Activated CD4-positive, alpha-beta T cell treated with anti-CD3 and anti-CD28 coated beads for 48 hours (primary cell): ENCODE measurements at regions not wholly inside any gene's neighbourhood (a gene's known extent, or its start where the extent isn't known, plus 50 kb on each side); places are given as distances from the start of the nearest gene placed in this dataset.
"Not testable (repeated sequence)": the region's sequence is repeated elsewhere in the genome, so short reads cannot be mapped to it uniquely, and the experiment has no call there.

Experiments
- DNase-seq: peaks from one replicate; pipeline ENCODE4 v3.0.0-alpha.2; 2020

- no peak for DNase-seq
These were observed 314.2 kb downstream of the PID1 start for GRCh38 chr2:228956701-228957474.

GRCh38 chr2:228949831-228950230, 321.3 kb downstream of the PID1 start:
- no peak for DNase-seq

- no peak for DNase-seq
These were observed 325.4 kb downstream of the PID1 start for GRCh38 chr2:228945710-228946109.

- no peak for DNase-seq
These were observed 328.2 kb downstream of the PID1 start for GRCh38 chr2:228942856-228943255.

GRCh38 chr2:228938629-228939028, 332.5 kb downstream of the PID1 start:
- no peak for DNase-seq

GRCh38 chr2:228927028-228928010, 343.8 kb downstream of the PID1 start:
- DNase-seq = no peak

GRCh38 chr2:228919808-228920207, 351.3 kb downstream of the PID1 start:
- DNase-seq = no peak

- DNase-seq = no peak
These were observed 353.9 kb downstream of the PID1 start for GRCh38 chr2:228917220-228917619.

GRCh38 chr2:228916416-228917090, 354.5 kb downstream of the PID1 start:
- DNase-seq = no peak

GRCh38 chr2:228913176-228913575, 357.9 kb downstream of the PID1 start:
- DNase-seq = no peak

GRCh38 chr2:228910872-228911271, 360.2 kb downstream of the PID1 start:
- not testable (repeated sequence) for DNase-seq

GRCh38 chr2:228902176-228902575, 368.9 kb downstream of the PID1 start:
- no peak for DNase-seq

- DNase-seq = no peak
These were observed 369.6 kb downstream of the PID1 start for GRCh38 chr2:228901531-228901930.

GRCh38 chr2:228878138-228878537, 392.9 kb downstream of the PID1 start:
- no peak for DNase-seq

- DNase-seq = no peak
These were observed 394.8 kb downstream of the PID1 start for GRCh38 chr2:228876276-228876675.

GRCh38 chr2:228875152-228875900, 395.8 kb downstream of the PID1 start:
- DNase-seq = no peak

- no peak for DNase-seq
These were observed 400.1 kb downstream of the PID1 start for GRCh38 chr2:228871012-228871411.

GRCh38 chr2:228869636-228870264, 401.3 kb downstream of the PID1 start:
- DNase-seq = no peak

GRCh38 chr2:228867406-228867805, 403.7 kb downstream of the PID1 start:
- no peak for DNase-seq

GRCh38 chr2:228866781-228867180, 404.3 kb downstream of the PID1 start:
- no peak for DNase-seq

- DNase-seq = no peak
These were observed 405.0 kb downstream of the PID1 start for GRCh38 chr2:228866044-228866443.

GRCh38 chr2:228864131-228864530, 407.0 kb downstream of the PID1 start:
- DNase-seq = no peak
